ENCODE measurements at regions not wholly inside any gene's neighbourhood (a gene's known extent, or its start where the extent isn't known, plus 50 kb on each side); places are given as distances from the start of the nearest gene placed in this dataset.

DNA sequence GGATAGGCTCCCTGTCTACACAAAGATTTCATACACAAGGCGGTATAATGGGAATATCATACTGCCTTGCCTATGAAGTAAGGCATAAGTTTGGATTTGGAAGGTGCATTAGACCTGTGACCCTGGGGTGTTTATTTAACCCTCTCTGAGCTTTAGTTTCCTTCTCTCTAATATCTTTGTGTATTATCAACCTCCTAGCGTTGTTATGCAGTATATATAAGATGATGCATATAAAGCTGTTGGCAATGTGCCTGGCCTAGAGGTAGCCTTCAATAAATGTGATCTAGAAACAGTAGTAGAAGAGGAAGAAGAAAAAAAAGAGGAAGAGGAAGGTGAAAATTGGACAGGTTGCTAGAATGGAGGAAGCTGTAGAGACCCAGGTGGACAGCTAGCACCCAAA, 311.6 kb upstream of the CLINT1 start:
- TF ChIP-seq, protein P1, sequence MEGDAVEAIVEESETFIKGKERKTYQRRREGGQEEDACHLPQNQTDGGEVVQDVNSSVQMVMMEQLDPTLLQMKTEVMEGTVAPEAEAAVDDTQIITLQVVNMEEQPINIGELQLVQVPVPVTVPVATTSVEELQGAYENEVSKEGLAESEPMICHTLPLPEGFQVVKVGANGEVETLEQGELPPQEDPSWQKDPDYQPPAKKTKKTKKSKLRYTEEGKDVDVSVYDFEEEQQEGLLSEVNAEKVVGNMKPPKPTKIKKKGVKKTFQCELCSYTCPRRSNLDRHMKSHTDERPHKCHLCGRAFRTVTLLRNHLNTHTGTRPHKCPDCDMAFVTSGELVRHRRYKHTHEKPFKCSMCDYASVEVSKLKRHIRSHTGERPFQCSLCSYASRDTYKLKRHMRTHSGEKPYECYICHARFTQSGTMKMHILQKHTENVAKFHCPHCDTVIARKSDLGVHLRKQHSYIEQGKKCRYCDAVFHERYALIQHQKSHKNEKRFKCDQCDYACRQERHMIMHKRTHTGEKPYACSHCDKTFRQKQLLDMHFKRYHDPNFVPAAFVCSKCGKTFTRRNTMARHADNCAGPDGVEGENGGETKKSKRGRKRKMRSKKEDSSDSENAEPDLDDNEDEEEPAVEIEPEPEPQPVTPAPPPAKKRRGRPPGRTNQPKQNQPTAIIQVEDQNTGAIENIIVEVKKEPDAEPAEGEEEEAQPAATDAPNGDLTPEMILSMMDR (IDR thresholded peaks at IDR 0.05) = no peak
- TF ChIP-seq POLR2A (IDR thresholded peaks at IDR 0.05) = no peak

Data from adrenal gland (tissue), 5 donors.